ENCODE measurements at regions not wholly inside any gene's neighbourhood (a gene's known extent, or its start where the extent isn't known, plus 50 kb on each side); places are given as distances from the start of the nearest gene placed in this dataset.
"Not testable (repeated sequence)": the region's sequence is repeated elsewhere in the genome, so short reads cannot be mapped to it uniquely, and the experiment has no call there.

DNA sequence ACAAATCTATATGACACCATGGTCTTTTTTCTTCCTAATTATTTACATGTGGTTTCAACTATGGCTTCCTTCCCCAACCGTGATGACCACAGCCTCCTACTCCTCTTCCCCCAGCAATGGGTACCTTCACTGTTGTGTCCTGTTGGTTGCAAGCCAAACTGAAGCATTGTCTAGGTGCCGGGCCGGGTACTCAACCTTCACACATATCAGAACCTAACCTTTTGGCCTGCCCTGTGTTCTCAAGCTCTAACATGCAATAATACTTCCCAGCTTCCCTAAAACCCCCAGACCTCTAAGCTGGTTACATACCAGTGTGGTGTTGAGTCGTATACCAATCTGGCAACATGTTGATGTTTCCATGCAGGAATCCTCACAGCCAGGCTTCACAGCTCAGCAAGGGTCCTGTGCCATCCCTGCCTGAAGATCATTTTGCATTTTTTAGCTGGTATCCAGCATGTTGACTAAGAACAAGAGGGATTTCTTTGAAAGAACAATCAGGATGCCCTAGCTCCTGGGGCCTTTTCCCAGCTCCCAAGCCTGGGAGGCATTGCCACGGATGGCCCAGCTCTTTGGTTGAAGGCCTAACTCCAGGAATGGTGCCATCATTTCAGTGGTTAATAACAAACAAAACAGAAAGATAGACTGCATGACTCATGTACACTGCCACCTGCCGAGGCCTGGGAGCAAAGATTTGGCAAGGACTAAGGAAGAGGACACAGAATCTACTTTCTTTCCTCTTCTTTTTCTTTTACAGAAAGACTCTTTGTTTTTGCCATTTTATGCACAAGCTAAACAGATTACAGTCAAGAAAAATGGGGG, 373.7 kb upstream of the SALL1 start:
- whole genome bisulfite sequencing, 2 experiments, result 80 to 82% methylated on average over 6 of the region's 6 CpGs
- no peaks in the 10 kb centered on the region for H3K9me3 ChIP-seq (ENCODE audit: control insufficient read depth, low read length)
- no peaks in the 10 kb centered on the region for H3K36me3 ChIP-seq (ENCODE audit: control insufficient read depth, insufficient read depth, low read length)
- no peak overlapping the region for H3K27ac ChIP-seq (ENCODE audit: insufficient read depth, low read depth, low read length, poor library complexity, severe bottlenecking)
- peaks cover 4% of the 10 kb centered on the region for H3K4me1 ChIP-seq (ENCODE audit: control insufficient read depth, insufficient read depth, low read length)
- no peaks in the 10 kb centered on the region for H3K27me3 ChIP-seq (ENCODE audit: control insufficient read depth, insufficient read depth, low read length, poor library complexity, severe bottlenecking)
- H3K4me3 ChIP-seq (ENCODE audit: insufficient read depth, low read depth, low read length), result no peak overlapping the region

DNA sequence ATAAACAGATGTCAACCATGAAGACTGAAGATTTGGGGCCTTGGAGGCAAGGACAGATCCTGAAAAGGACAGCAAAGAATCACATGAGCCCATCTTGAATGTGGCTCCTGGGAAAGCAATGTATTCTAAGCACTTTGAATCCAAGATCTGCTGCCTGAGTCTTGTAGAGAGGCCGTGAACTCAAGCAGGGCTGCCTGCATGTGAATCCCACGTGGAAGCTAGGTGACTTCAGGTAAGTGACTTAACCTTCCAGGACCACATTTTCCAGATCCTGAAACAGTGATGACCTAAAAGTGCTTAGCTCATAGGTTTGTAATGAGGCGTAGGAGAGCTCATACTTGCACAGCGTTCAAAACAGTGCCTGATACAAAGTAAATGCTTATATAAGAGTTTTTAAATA, 373.0 kb upstream of the SALL1 start:
- H3K27me3 ChIP-seq (ENCODE audit: control insufficient read depth, insufficient read depth, low read length, poor library complexity, severe bottlenecking), result no peaks in the 10 kb centered on the region
- no peaks in the 10 kb centered on the region for H3K9me3 ChIP-seq (ENCODE audit: control insufficient read depth, low read length)
- H3K36me3 ChIP-seq (ENCODE audit: control insufficient read depth, insufficient read depth, low read length), result no peaks in the 10 kb centered on the region
- H3K4me3 ChIP-seq (ENCODE audit: insufficient read depth, low read depth, low read length), result no peak overlapping the region
- peaks cover 4% of the 10 kb centered on the region for H3K4me1 ChIP-seq (ENCODE audit: control insufficient read depth, insufficient read depth, low read length)
- H3K27ac ChIP-seq (ENCODE audit: insufficient read depth, low read depth, low read length, poor library complexity, severe bottlenecking), result no peak overlapping the region
- 86 to 89% methylated on average over 2 to 4 of the region's 4 CpGs for WGBS, 2 experiments

DNA sequence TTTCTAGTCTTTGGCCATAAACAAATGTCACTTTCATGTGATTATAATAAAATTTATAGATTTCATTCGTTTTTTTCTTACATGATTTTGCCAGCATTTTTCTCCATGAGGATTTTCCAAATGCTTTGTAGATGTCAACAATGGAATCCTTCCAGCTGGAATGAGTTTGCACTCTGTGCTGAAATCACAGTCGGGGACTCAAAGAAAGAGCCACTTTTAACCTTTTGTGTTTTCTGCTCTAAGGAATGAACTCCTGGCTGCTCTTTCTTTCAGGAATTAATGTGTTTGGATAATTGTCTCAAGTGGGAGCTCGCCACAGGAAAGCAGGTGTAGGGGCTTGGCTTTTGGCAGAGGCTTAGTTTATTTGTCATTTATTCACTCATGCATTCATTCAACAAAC, 372.3 kb upstream of the SALL1 start:
- Histone ChIP-seq H3K4me3 (ENCODE audit: insufficient read depth, low read depth, low read length) (no peak overlapping the region), H3K27me3 (ENCODE audit: control insufficient read depth, insufficient read depth, low read length, poor library complexity, severe bottlenecking) (no peaks in the 10 kb centered on the region), H3K9me3 (ENCODE audit: control insufficient read depth, low read length) (no peaks in the 10 kb centered on the region), H3K27ac (ENCODE audit: insufficient read depth, low read depth, low read length, poor library complexity, severe bottlenecking) (no peak overlapping the region), H3K36me3 (ENCODE audit: control insufficient read depth, insufficient read depth, low read length) (no peaks in the 10 kb centered on the region), H3K4me1 (ENCODE audit: control insufficient read depth, insufficient read depth, low read length) (peaks cover 4% of the 10 kb centered on the region)
- WGBS, 2 experiments, result 23 to 48% methylated on average over 2 to 3 of the region's 3 CpGs

DNA sequence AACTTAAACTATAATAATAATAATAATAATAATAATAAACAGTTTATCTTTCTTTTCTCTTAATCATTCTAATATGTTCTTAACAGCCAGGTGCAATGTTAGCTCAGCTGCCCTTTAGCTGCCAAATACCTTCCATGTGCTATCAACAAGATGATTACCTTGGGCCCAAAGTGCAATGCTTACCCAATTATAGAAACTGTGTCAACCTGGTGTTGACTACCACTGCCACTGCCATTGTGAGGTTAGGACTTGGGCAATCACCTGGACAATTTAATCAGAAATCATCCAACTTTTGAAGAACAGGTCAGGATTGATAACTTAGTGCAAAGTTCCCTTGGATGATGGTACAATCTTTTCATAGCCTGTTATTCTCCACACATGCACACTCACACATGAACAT, 371.8 kb upstream of the SALL1 start:
- H3K4me1 ChIP-seq (ENCODE audit: control insufficient read depth, insufficient read depth, low read length), result peaks cover 4% of the 10 kb centered on the region
- no peak overlapping the region for H3K4me3 ChIP-seq (ENCODE audit: insufficient read depth, low read depth, low read length)
- H3K36me3 ChIP-seq (ENCODE audit: control insufficient read depth, insufficient read depth, low read length), result no peaks in the 10 kb centered on the region
- no peaks in the 10 kb centered on the region for H3K9me3 ChIP-seq (ENCODE audit: control insufficient read depth, low read length)
- H3K27me3 ChIP-seq (ENCODE audit: control insufficient read depth, insufficient read depth, low read length, poor library complexity, severe bottlenecking), result no peaks in the 10 kb centered on the region
- no peak overlapping the region for H3K27ac ChIP-seq (ENCODE audit: insufficient read depth, low read depth, low read length, poor library complexity, severe bottlenecking)

DNA sequence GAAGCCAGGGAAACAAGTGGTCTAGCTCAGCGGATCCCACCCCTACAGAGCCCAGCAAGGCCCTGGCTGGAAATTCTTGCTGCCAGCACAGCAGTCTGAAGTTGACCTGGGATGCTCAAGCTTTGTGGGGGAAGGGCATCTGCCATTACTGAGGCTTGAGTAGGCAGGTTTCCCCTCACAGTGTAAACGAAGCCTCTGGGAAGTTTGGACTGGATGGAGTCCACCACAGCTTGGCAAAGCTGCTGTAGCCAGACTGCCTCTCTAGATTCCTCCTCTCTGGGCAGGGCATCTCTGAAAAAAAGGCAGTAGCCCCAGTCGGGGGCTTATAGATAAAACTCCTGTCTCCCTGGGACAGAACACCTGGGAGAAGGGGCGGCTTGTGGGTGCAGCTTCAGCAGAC, 365.9 kb upstream of the SALL1 start:
- H3K27me3 ChIP-seq (ENCODE audit: control insufficient read depth, insufficient read depth, low read length, poor library complexity, severe bottlenecking); H3K27ac ChIP-seq (ENCODE audit: insufficient read depth, low read depth, low read length, poor library complexity, severe bottlenecking); H3K4me3 ChIP-seq (ENCODE audit: insufficient read depth, low read depth, low read length); H3K4me1 ChIP-seq (ENCODE audit: control insufficient read depth, insufficient read depth, low read length); H3K9me3 ChIP-seq (ENCODE audit: control insufficient read depth, low read length); H3K36me3 ChIP-seq (ENCODE audit: control insufficient read depth, insufficient read depth, low read length): not testable (repeated sequence)
- 82 to 84% methylated on average over 4 of the region's 4 CpGs for WGBS, 2 experiments

DNA sequence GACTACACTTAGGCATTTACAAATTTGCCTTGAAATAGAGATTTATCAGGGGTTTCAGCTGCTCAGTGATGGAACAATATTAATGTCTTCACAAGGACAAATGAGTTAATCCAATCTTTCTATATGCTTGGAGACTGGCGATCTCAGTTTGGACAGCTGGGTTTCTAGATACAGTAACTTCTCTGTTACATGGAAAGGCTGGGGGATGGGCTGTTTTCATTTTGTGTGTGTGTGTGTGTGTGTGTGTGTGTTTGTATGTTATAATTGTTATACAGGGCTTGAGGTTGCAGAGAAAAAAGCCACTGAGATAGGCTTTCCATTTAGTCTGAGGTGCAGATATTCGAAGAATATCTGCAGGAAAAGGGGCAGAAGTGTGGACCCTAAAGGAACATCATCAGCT, 359.3 kb upstream of the SALL1 start:
- WGBS, 2 experiments, result 95 to 97% methylated on average over 2 of the region's 2 CpGs
- Histone ChIP-seq H3K4me1 (ENCODE audit: control insufficient read depth, insufficient read depth, low read length) (no peaks in the 10 kb centered on the region), H3K27me3 (ENCODE audit: control insufficient read depth, insufficient read depth, low read length, poor library complexity, severe bottlenecking) (no peaks in the 10 kb centered on the region), H3K27ac (ENCODE audit: insufficient read depth, low read depth, low read length, poor library complexity, severe bottlenecking) (no peak overlapping the region), H3K9me3 (ENCODE audit: control insufficient read depth, low read length) (no peaks in the 10 kb centered on the region), H3K4me3 (ENCODE audit: insufficient read depth, low read depth, low read length) (no peak overlapping the region), H3K36me3 (ENCODE audit: control insufficient read depth, insufficient read depth, low read length) (no peaks in the 10 kb centered on the region)

DNA sequence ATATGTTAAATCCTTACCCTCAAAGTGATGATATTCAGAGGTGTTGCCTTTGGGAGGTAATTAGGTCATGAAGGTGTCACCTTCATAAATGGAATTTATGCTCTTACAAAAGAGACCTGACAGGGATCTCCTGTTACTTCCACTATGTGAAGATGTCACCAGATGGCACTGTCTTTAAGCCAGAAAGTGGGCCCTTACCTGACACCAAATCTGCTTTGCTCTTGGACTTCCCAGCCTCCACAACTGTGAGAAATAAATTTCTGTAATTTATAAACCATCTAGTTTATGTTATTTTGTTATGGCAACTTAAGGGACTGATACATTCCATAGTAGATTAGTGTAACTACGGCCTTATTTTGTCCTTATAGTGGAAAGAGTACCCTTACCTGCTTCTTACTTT, 358.3 kb upstream of the SALL1 start:
- H3K27me3 ChIP-seq (ENCODE audit: control insufficient read depth, insufficient read depth, low read length, poor library complexity, severe bottlenecking), result no peaks in the 10 kb centered on the region
- no peaks in the 10 kb centered on the region for H3K36me3 ChIP-seq (ENCODE audit: control insufficient read depth, insufficient read depth, low read length)
- 100% methylated on average over 1 of the region's 1 CpG for WGBS, 2 experiments
- no peak overlapping the region for H3K4me3 ChIP-seq (ENCODE audit: insufficient read depth, low read depth, low read length)
- H3K4me1 ChIP-seq (ENCODE audit: control insufficient read depth, insufficient read depth, low read length), result no peaks in the 10 kb centered on the region
- no peaks in the 10 kb centered on the region for H3K9me3 ChIP-seq (ENCODE audit: control insufficient read depth, low read length)
- no peak overlapping the region for H3K27ac ChIP-seq (ENCODE audit: insufficient read depth, low read depth, low read length, poor library complexity, severe bottlenecking)

DNA sequence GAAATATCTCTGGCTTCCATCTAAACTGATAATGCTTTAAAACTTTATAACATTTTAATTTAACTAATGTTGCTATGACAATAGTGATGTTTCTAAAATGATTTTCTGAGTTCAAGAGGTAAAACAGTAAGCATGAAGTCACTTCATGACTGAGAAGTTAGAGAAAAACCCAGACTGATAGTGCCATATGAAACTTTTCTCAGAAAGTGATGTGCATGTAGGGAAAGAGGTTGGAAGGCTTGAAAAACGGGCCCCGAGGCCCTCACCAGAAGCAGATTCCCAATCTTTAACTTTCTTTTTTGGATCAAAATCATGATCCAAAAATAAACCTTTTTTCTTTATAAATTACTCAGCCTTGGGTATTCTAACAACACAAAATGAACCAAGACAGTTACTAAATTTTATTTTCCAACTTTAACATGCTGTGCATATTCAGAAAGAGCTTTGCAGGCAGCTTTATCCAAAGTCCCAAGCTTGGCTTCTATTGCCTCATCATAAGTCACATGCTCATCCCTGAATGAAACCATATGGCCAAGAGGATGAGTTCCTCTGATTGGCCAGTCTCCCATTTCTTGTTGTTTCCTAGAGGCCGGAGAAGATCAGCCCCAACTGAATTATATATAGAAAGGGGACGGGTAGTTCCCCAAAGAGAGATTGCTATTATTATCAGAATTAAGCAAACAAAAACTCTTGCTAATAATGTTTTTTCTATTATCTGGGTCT, 357.6 kb upstream of the SALL1 start:
- Histone ChIP-seq H3K4me3 (ENCODE audit: insufficient read depth, low read depth, low read length) (no peak overlapping the region), H3K4me1 (ENCODE audit: control insufficient read depth, insufficient read depth, low read length) (no peaks in the 10 kb centered on the region), H3K9me3 (ENCODE audit: control insufficient read depth, low read length) (no peaks in the 10 kb centered on the region), H3K36me3 (ENCODE audit: control insufficient read depth, insufficient read depth, low read length) (no peaks in the 10 kb centered on the region), H3K27ac (ENCODE audit: insufficient read depth, low read depth, low read length, poor library complexity, severe bottlenecking) (no peak overlapping the region), H3K27me3 (ENCODE audit: control insufficient read depth, insufficient read depth, low read length, poor library complexity, severe bottlenecking) (no peaks in the 10 kb centered on the region)
- WGBS, 2 experiments, result 83 to 90% methylated on average over 4 of the region's 4 CpGs

DNA sequence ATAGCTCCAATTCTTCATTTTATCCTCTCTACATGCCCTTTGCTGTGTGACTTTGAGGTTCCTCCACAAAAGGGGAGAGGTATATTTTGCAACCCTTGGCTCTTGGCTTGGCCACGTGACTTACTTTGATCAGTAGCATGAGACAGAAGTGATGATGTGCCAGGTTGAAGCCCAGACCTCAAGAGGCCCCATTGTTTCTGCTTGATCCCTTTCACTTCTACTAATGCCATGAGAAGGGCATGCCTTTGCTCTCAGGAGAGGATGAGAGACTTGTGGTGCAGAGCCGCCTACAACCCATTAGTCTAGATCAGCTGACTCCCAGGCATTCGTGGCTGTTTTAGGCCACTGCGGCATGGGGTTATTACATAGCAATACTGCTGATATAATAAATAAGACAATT, 356.2 kb upstream of the SALL1 start:
- 83 to 91% methylated on average over 3 to 4 of the region's 4 CpGs for WGBS, 2 experiments
- H3K4me3 ChIP-seq (ENCODE audit: insufficient read depth, low read depth, low read length), result no peak overlapping the region
- H3K4me1 ChIP-seq (ENCODE audit: control insufficient read depth, insufficient read depth, low read length), result no peaks in the 10 kb centered on the region
- H3K27me3 ChIP-seq (ENCODE audit: control insufficient read depth, insufficient read depth, low read length, poor library complexity, severe bottlenecking), result no peaks in the 10 kb centered on the region
- no peaks in the 10 kb centered on the region for H3K36me3 ChIP-seq (ENCODE audit: control insufficient read depth, insufficient read depth, low read length)
- H3K27ac ChIP-seq (ENCODE audit: insufficient read depth, low read depth, low read length, poor library complexity, severe bottlenecking), result no peak overlapping the region
- no peaks in the 10 kb centered on the region for H3K9me3 ChIP-seq (ENCODE audit: control insufficient read depth, low read length)

DNA sequence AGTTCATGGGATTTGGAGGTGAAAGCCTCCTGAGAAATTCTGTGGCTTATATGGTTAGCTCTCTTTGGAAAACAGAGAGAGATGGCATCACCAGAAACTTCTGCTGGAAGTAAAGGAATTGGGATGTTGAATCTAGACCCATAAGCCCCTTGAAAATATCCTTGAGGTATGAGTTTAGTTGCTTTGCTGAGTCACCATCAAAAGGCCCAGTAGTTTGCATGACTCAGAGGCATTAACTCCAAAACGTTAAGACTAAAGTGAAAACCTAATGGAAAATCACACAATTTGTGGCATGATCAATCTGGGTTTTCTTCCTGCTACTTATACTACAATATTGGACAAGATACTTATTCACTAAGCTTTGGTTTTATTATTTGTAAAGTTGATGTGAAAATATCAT, 349.2 kb upstream of the SALL1 start:
- Histone ChIP-seq H3K27ac (ENCODE audit: insufficient read depth, low read depth, low read length, poor library complexity, severe bottlenecking) (no peak overlapping the region), H3K36me3 (ENCODE audit: control insufficient read depth, insufficient read depth, low read length) (no peaks in the 10 kb centered on the region), H3K4me3 (ENCODE audit: insufficient read depth, low read depth, low read length) (no peak overlapping the region), H3K9me3 (ENCODE audit: control insufficient read depth, low read length) (no peaks in the 10 kb centered on the region), H3K27me3 (ENCODE audit: control insufficient read depth, insufficient read depth, low read length, poor library complexity, severe bottlenecking) (no peaks in the 10 kb centered on the region), H3K4me1 (ENCODE audit: control insufficient read depth, insufficient read depth, low read length) (no peaks in the 10 kb centered on the region)
- WGBS, 2 experiments, result 89 to 90% methylated on average over 1 of the region's 1 CpG
